ENCODE measurements at regions not wholly inside any gene's neighbourhood (a gene's known extent, or its start where the extent isn't known, plus 50 kb on each side); places are given as distances from the start of the nearest gene placed in this dataset.
A peak's percentile ranks its signal among the peaks of the same experiment; 100 is the strongest.

GRCh38 chr5:20694121-20694520 lies 706.1 kb upstream of the CDH18 start:
- peak; percentile 3 for DNase-seq (ENCODE audit: low read depth)
- no peak for TF ChIP-seq CTCF (conservative IDR thresholded peaks at IDR 0.05; ENCODE audit: control insufficient read depth, insufficient read depth, low read depth, low read length)
- H3K4me3 ChIP-seq (ENCODE audit: control insufficient read depth, low read depth, low read length): no peak overlapping the region

GRCh38 chr5:20692913-20693312 lies 704.9 kb upstream of the CDH18 start:
- DNase-seq (ENCODE audit: low read depth): no peak
- TF ChIP-seq CTCF (conservative IDR thresholded peaks at IDR 0.05; ENCODE audit: control insufficient read depth, insufficient read depth, low read depth, low read length): no peak
- H3K4me3 ChIP-seq (ENCODE audit: control insufficient read depth, low read depth, low read length): no peak overlapping the region

- no peak for DNase-seq (ENCODE audit: low read depth)
- no peak for TF ChIP-seq CTCF (conservative IDR thresholded peaks at IDR 0.05; ENCODE audit: control insufficient read depth, insufficient read depth, low read depth, low read length)
- no peak overlapping the region for H3K4me3 ChIP-seq (ENCODE audit: control insufficient read depth, low read depth, low read length)
Measured at GRCh38 chr5:20683241-20683940, 695.4 kb upstream of the CDH18 start.

- no peak for TF ChIP-seq CTCF (conservative IDR thresholded peaks at IDR 0.05; ENCODE audit: control insufficient read depth, insufficient read depth, low read depth, low read length)
- DNase-seq (ENCODE audit: low read depth): no peak
- H3K4me3 ChIP-seq (ENCODE audit: control insufficient read depth, low read depth, low read length): no peak overlapping the region
Measured at GRCh38 chr5:20680718-20681302, 692.8 kb upstream of the CDH18 start.

GRCh38 chr5:20678814-20679298 lies 690.9 kb upstream of the CDH18 start:
- peak; percentile 93 for DNase-seq (ENCODE audit: low read depth)
- TF ChIP-seq CTCF (conservative IDR thresholded peaks at IDR 0.05; ENCODE audit: control insufficient read depth, insufficient read depth, low read depth, low read length): no peak
- H3K4me3 ChIP-seq (ENCODE audit: control insufficient read depth, low read depth, low read length): no peak overlapping the region

GRCh38 chr5:20678386-20678785 lies 690.4 kb upstream of the CDH18 start:
- DNase-seq (ENCODE audit: low read depth): no peak
- TF ChIP-seq CTCF (conservative IDR thresholded peaks at IDR 0.05; ENCODE audit: control insufficient read depth, insufficient read depth, low read depth, low read length): no peak
- H3K4me3 ChIP-seq (ENCODE audit: control insufficient read depth, low read depth, low read length): no peak overlapping the region
